Ovary (tissue), 3 donors: ENCODE measurements at regions not wholly inside any gene's neighbourhood (a gene's known extent, or its start where the extent isn't known, plus 50 kb on each side); places are given as distances from the start of the nearest gene placed in this dataset.

Experiments
- CTCF ChIP-seq, 3 donors: fragments of 450-650 bp in 2 of 3; fragments of 200-600 bp in 1 of 3; IDR thresholded peaks; one replicate each; pipeline versions ENCODE4 v1.5.1 to v1.8.0; 2016 to 2022; ENCODE audit warnings: antibody characterized with exemption in 3 of 3, mild to moderate bottlenecking in 1 of 3
- EP300 ChIP-seq: sonication (generic); formaldehyde crosslinking; IDR thresholded peaks from one replicate; pipeline ENCODE4 v1.6.1; 2017; ENCODE audit warnings: antibody characterized with exemption
- donor health status: DM: no; HTN: no; CAD: no.

- TF ChIP-seq CTCF (IDR thresholded peaks at IDR 0.05) (no peak), EP300 (no peak)
Observed at GRCh38 chr6:22017272-22017671, 279.6 kb downstream of the PRL start.
